ENCODE measurements at regions not wholly inside any gene's neighbourhood (a gene's known extent, or its start where the extent isn't known, plus 50 kb on each side); places are given as distances from the start of the nearest gene placed in this dataset.

GRCh38 chr4:28868841-28869240 is 1851.3 kb upstream of the PCDH7 start:
- no peak for TF ChIP-seq HOXB13 (CRISPR knock-in tag; IDR thresholded peaks at IDR 0.05; ENCODE audit: low read depth)
- no peak for TF ChIP-seq SMC3 (IDR thresholded peaks at IDR 0.05)
- TF ChIP-seq HOXB5 (CRISPR knock-in tag; IDR thresholded peaks at IDR 0.05), result no peak
- TF ChIP-seq CTCF (IDR thresholded peaks at IDR 0.05), result no peak
- TF ChIP-seq EHF (CRISPR knock-in tag; IDR thresholded peaks at IDR 0.05), result no peak
- no peak for TF ChIP-seq BHLHE40 (IDR thresholded peaks at IDR 0.05; ENCODE audit: low read depth, low read length)
- TF ChIP-seq HDAC2 (IDR thresholded peaks at IDR 0.05), result no peak
- TF ChIP-seq E2F6 (IDR thresholded peaks at IDR 0.05; ENCODE audit: borderline replicate concordance, low read depth), result no peak
- TF ChIP-seq MAZ (IDR thresholded peaks at IDR 0.05; ENCODE audit: borderline replicate concordance, low read depth, low read length), result no peak
- no peak for TF ChIP-seq NFE2L2 (conservative IDR thresholded peaks at IDR 0.05; ENCODE audit: low read length)
- TF ChIP-seq HEYL (CRISPR knock-in tag; IDR thresholded peaks at IDR 0.05), result no peak
- TF ChIP-seq BCL3 (IDR thresholded peaks at IDR 0.05), result no peak
- no peak for TF ChIP-seq RCOR1 (IDR thresholded peaks at IDR 0.05; ENCODE audit: low read depth, low read length)
- TF ChIP-seq EHMT2 (IDR thresholded peaks at IDR 0.05; ENCODE audit: low read depth), result no peak
- TF ChIP-seq CEBPB (IDR thresholded peaks at IDR 0.05), result no peak
- no peak for TF ChIP-seq RAD21 (conservative IDR thresholded peaks at IDR 0.05 in 1 of 2, IDR thresholded peaks at IDR 0.05 in 1 of 2)
- TF ChIP-seq NPAS2 (CRISPR knock-in tag; IDR thresholded peaks at IDR 0.05; ENCODE audit: borderline replicate concordance), result no peak
- no peak for TF ChIP-seq ZC3H11A (IDR thresholded peaks at IDR 0.05)
- TF ChIP-seq ZNF302 (CRISPR knock-in tag; IDR thresholded peaks at IDR 0.05), result no peak
- no peak for TF ChIP-seq GATA3 (IDR thresholded peaks at IDR 0.05; ENCODE audit: borderline replicate concordance)
- no peak overlapping the region for H3K4me3 ChIP-seq
- ATAC-seq (no peak), FAIRE-seq (no peak), DNase-seq (ENCODE audit: low read depth in 1 of 2, low spot score in 1 of 2) (no peak)
- no peaks in the 10 kb centered on the region for H3K9me3 ChIP-seq
- ChIA-PET POLR2A (no interaction called here), CTCF (no interaction called here)
- H3K4me2 ChIP-seq, result no peak overlapping the region
- no peak overlapping the region for H3K27ac ChIP-seq
- H3K4me1 ChIP-seq, result no peaks in the 10 kb centered on the region
- 25% methylated on average over 4 of the region's 4 CpGs for WGBS (ENCODE audit: missing lambda C conversion rate)

GRCh38 chr4:28879178-28879577 is 1841.0 kb upstream of the PCDH7 start:
- POLR2A ChIA-PET, result no interaction called here
- H3K4me2 ChIP-seq, result no peak overlapping the region
- TF ChIP-seq SMC3 (IDR thresholded peaks at IDR 0.05), result no peak
- H3K27ac ChIP-seq, result no peak overlapping the region
- DNase-seq (ENCODE audit: low read depth in 1 of 2, low spot score in 1 of 2), result no peak
- H3K4me1 ChIP-seq, result no peaks in the 10 kb centered on the region
- WGBS (ENCODE audit: missing lambda C conversion rate), result 16% methylated on average over 5 of the region's 5 CpGs
- FAIRE-seq, result no peak
- no peak overlapping the region for H3K4me3 ChIP-seq
- H3K9me3 ChIP-seq, result no peaks in the 10 kb centered on the region
- CTCF ChIA-PET, result no interaction called here
- ATAC-seq, result no peak

GRCh38 chr4:28879900-28880299 is 1840.3 kb upstream of the PCDH7 start:
- POLR2A ChIA-PET, result no interaction called here
- CTCF ChIA-PET, result no interaction called here
- WGBS (ENCODE audit: missing lambda C conversion rate), result 5% methylated on average over 2 of the region's 2 CpGs
- Histone ChIP-seq H3K27ac (no peak overlapping the region), H3K4me3 (no peak overlapping the region), H3K4me1 (no peaks in the 10 kb centered on the region), H3K4me2 (no peak overlapping the region), H3K9me3 (no peaks in the 10 kb centered on the region)
- DNase-seq (ENCODE audit: low read depth in 1 of 2, low spot score in 1 of 2), result no peak
- no peak for FAIRE-seq
- ATAC-seq, result no peak
- TF ChIP-seq NFE2L2 (conservative IDR thresholded peaks at IDR 0.05; ENCODE audit: low read length), result no peak
- no peak for TF ChIP-seq MYC (IDR thresholded peaks at IDR 0.05; ENCODE audit: borderline replicate concordance, low read length)
- TF ChIP-seq BCL3 (IDR thresholded peaks at IDR 0.05), result no peak
- TF ChIP-seq USF2 (IDR thresholded peaks at IDR 0.05), result no peak
- no peak for TF ChIP-seq ZFP36 (IDR thresholded peaks at IDR 0.05; ENCODE audit: borderline replicate concordance, partially characterized antibody)
- TF ChIP-seq EHMT2 (IDR thresholded peaks at IDR 0.05; ENCODE audit: low read depth), result no peak
- TF ChIP-seq JUNB (IDR thresholded peaks at IDR 0.05), result no peak
- no peak for TF ChIP-seq FOXS1 (CRISPR knock-in tag; IDR thresholded peaks at IDR 0.05)
- TF ChIP-seq KDM1A (IDR thresholded peaks at IDR 0.05; ENCODE audit: low read depth), result no peak
- TF ChIP-seq HEYL (CRISPR knock-in tag; IDR thresholded peaks at IDR 0.05), result no peak
- TF ChIP-seq PHF8 (IDR thresholded peaks at IDR 0.05; ENCODE audit: borderline replicate concordance, low read depth), result no peak
